NCI-H2171 (cell line): ENCODE measurements at regions not wholly inside any gene's neighbourhood (a gene's known extent, or its start where the extent isn't known, plus 50 kb on each side); places are given as distances from the start of the nearest gene placed in this dataset.

Experiments used
- DNase-seq: peaks from one replicate; lab custom pipeline; 2025; lab: John Stamatoyannopoulos, UW

GRCh38 chr2:47315475-47315874 is 53.6 kb upstream of the EPCAM start:
- DNase-seq, result no peak

- DNase-seq, result no peak
Observed at GRCh38 chr2:47313728-47314127, 55.4 kb upstream of the EPCAM start.

GRCh38 chr2:47313141-47313691 is 55.9 kb upstream of the EPCAM start:
- DNase-seq, result peak; percentile 20

GRCh38 chr2:47312491-47312850 is 56.6 kb upstream of the EPCAM start:
- DNase-seq, result no peak

- no peak for DNase-seq
Observed at GRCh38 chr2:47311764-47312490, 57.2 kb upstream of the EPCAM start.

GRCh38 chr2:47310801-47311560 is 58.1 kb upstream of the EPCAM start:
- DNase-seq, result peak; percentile 12

GRCh38 chr2:47309952-47310800 is 58.9 kb upstream of the EPCAM start:
- DNase-seq, result peak; percentile 9

GRCh38 chr2:47309472-47309951 is 59.6 kb upstream of the EPCAM start:
- no peak for DNase-seq

- peak; percentile 78 for DNase-seq
Observed at GRCh38 chr2:47307066-47307465, 62.0 kb upstream of the EPCAM start.

- no peak for DNase-seq
Observed at GRCh38 chr2:47304654-47305053, 64.5 kb upstream of the EPCAM start.

- no peak for DNase-seq
Observed at GRCh38 chr2:47303341-47304148, 65.6 kb upstream of the EPCAM start.

- no peak for DNase-seq
Observed at GRCh38 chr2:47302308-47302707, 66.8 kb upstream of the EPCAM start.

GRCh38 chr2:47301731-47302130 is 67.4 kb upstream of the EPCAM start:
- DNase-seq, result no peak

GRCh38 chr2:47301277-47301618 is 67.9 kb upstream of the EPCAM start:
- DNase-seq, result no peak

- DNase-seq, result no peak
Observed at GRCh38 chr2:47300609-47301276, 68.4 kb upstream of the EPCAM start.

- DNase-seq, result no peak
Observed at GRCh38 chr2:47300081-47300480, 69.0 kb upstream of the EPCAM start.

- DNase-seq, result no peak
Observed at GRCh38 chr2:47299555-47299954, 69.6 kb upstream of the EPCAM start.

GRCh38 chr2:47298771-47299170 is 70.3 kb upstream of the EPCAM start:
- no peak for DNase-seq

- DNase-seq, result no peak
Observed at GRCh38 chr2:47297767-47298425, 71.2 kb upstream of the EPCAM start.

- no peak for DNase-seq
Observed at GRCh38 chr2:47295981-47296635, 73.0 kb upstream of the EPCAM start.
